A673 (cell line): ENCODE measurements at regions not wholly inside any gene's neighbourhood (a gene's known extent, or its start where the extent isn't known, plus 50 kb on each side); places are given as distances from the start of the nearest gene placed in this dataset.
"Not testable (repeated sequence)": the region's sequence is repeated elsewhere in the genome, so short reads cannot be mapped to it uniquely, and the experiment has no call there.

Experiments
- BruUV-seq: library from RNA; stranded (reverse); fragments of 400-500 nt; replicated peaks from 2 replicates; lab custom pipeline; 2021; lab: Mats Ljungman, UMichigan
- CTCF ChIA-PET: fragments of 300-600 bp; sonication (Branson Sonifier 250); formaldehyde crosslinking; loops from one replicate; lab custom pipeline; 2022; ENCODE audit warnings: antibody characterized with exemption; lab: Charles Lee
- POLR2A ChIA-PET: fragments of 300-600 bp; sonication (Branson Sonifier 250); formaldehyde crosslinking; loops from one replicate; lab custom pipeline; 2022; ENCODE audit warnings: antibody characterized with exemption; ENCODE audit not compliant: low non-redundant PET; lab: Charles Lee
- DNase-seq: peaks from one replicate; pipeline ENCODE4 v3.0.0-alpha.2; 2015; ENCODE audit warnings: low spot score
- H3K27ac ChIP-seq: fragments of 200-600 bp; sonication (generic); 2 replicates; pipeline ENCODE4 v1.5.1; 2016; ENCODE audit warnings: mixed run types, low read depth, mild to moderate bottlenecking, mixed read lengths, antibody characterized with exemption, low read length; ENCODE audit not compliant: poor library complexity, severe bottlenecking
- H3K27me3 ChIP-seq: fragments of 200-600 bp; sonication (generic); replicated peaks from 2 replicates; pipeline ENCODE4 v1.6.1; 2017; ENCODE audit warnings: mixed run types, low read depth, mild to moderate bottlenecking, mixed read lengths, antibody characterized with exemption, low read length; ENCODE audit not compliant: insufficient read depth, poor library complexity
- H3K36me3 ChIP-seq: fragments of 200-600 bp; sonication (generic); 2 replicates; pipeline ENCODE4 v1.6.1; 2016; ENCODE audit warnings: mixed run types, mild to moderate bottlenecking, mixed read lengths, antibody characterized with exemption, low read length; ENCODE audit not compliant: insufficient read depth, poor library complexity, severe bottlenecking
- H3K4me1 ChIP-seq: fragments of 200-600 bp; sonication (generic); 2 replicates; pipeline ENCODE4 v1.6.1; 2017; ENCODE audit warnings: mixed run types, mild to moderate bottlenecking, mixed read lengths, antibody characterized with exemption, low read length; ENCODE audit not compliant: insufficient read depth, poor library complexity, severe bottlenecking
- H3K4me3 ChIP-seq: fragments of 200-600 bp; sonication (generic); 2 replicates; pipeline ENCODE4 v1.5.1; 2016; ENCODE audit warnings: low read depth, mixed run types, mild to moderate bottlenecking, mixed read lengths, low read length; ENCODE audit not compliant: poor library complexity, severe bottlenecking
- H3K9me3 ChIP-seq: fragments of 200-600 bp; sonication (generic); 2 replicates; pipeline ENCODE4 v1.6.1; 2016; ENCODE audit warnings: mixed run types, low read depth, mild to moderate bottlenecking, mixed read lengths, antibody characterized with exemption, low read length; ENCODE audit not compliant: poor library complexity, severe bottlenecking
- EZH2 ChIP-seq: fragments of 200-600 bp; sonication (generic); IDR thresholded peaks from 2 replicates; pipeline ENCODE4 v1.6.1; 2017; ENCODE audit warnings: borderline replicate concordance, low read depth, mild to moderate bottlenecking, mixed read lengths, antibody characterized with exemption, low read length; ENCODE audit not compliant: poor library complexity, severe bottlenecking
- intact Hi-C: fragments of 100-400 bp; cut with micrococcal nuclease; formaldehyde crosslinking; loops from one replicate; pipeline ENCODE4 v1.10.0; 2022; ENCODE audit not compliant: unreplicated experiment
- TF ChIP-seq, protein P1 (sequence below): fragments of 300-800, 200-600 bp; sonication (generic); conservative IDR thresholded peaks from 2 replicates; pipeline ENCODE4 v1.5.1; 2017; ENCODE audit warnings: low read depth, mild to moderate bottlenecking, antibody characterized with exemption, low read length, moderate library complexity, mixed read lengths

DNA sequence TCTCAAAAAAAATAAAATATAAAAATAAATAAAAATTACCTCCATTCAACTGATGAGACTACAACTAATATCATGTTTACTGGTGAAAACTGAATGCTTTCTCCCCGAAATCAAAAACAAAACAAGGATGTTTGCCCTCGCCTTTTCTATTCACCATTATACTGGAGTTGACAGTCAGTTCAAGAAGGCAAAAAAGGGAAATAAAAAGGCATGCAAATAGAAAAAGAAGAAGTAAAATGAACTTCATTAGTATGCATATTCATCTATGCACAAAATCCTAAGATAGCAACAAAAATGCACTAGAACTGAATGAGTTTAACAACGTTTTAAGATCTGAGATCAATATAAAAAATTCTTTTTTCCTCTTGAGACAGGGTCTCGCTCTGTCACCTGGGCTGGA is 72.7 kb upstream of the FAM174B start:
- H3K4me1 ChIP-seq: no peaks in the 10 kb centered on the region
- CTCF ChIA-PET: no interaction called here
- no peaks in the 10 kb centered on the region for H3K36me3 ChIP-seq
- H3K27me3 ChIP-seq: no peaks in the 10 kb centered on the region
- intact Hi-C loops: no loop called here
- TF ChIP-seq, protein P1, sequence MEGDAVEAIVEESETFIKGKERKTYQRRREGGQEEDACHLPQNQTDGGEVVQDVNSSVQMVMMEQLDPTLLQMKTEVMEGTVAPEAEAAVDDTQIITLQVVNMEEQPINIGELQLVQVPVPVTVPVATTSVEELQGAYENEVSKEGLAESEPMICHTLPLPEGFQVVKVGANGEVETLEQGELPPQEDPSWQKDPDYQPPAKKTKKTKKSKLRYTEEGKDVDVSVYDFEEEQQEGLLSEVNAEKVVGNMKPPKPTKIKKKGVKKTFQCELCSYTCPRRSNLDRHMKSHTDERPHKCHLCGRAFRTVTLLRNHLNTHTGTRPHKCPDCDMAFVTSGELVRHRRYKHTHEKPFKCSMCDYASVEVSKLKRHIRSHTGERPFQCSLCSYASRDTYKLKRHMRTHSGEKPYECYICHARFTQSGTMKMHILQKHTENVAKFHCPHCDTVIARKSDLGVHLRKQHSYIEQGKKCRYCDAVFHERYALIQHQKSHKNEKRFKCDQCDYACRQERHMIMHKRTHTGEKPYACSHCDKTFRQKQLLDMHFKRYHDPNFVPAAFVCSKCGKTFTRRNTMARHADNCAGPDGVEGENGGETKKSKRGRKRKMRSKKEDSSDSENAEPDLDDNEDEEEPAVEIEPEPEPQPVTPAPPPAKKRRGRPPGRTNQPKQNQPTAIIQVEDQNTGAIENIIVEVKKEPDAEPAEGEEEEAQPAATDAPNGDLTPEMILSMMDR: no peak
- TF ChIP-seq EZH2: no peak
- POLR2A ChIA-PET: no interaction called here
- DNase-seq: no peak
- no peaks in the 10 kb centered on the region for H3K9me3 ChIP-seq
- no TSS peak for BruUV-seq
- no peak overlapping the region for H3K27ac ChIP-seq
- no peak overlapping the region for H3K4me3 ChIP-seq

DNA sequence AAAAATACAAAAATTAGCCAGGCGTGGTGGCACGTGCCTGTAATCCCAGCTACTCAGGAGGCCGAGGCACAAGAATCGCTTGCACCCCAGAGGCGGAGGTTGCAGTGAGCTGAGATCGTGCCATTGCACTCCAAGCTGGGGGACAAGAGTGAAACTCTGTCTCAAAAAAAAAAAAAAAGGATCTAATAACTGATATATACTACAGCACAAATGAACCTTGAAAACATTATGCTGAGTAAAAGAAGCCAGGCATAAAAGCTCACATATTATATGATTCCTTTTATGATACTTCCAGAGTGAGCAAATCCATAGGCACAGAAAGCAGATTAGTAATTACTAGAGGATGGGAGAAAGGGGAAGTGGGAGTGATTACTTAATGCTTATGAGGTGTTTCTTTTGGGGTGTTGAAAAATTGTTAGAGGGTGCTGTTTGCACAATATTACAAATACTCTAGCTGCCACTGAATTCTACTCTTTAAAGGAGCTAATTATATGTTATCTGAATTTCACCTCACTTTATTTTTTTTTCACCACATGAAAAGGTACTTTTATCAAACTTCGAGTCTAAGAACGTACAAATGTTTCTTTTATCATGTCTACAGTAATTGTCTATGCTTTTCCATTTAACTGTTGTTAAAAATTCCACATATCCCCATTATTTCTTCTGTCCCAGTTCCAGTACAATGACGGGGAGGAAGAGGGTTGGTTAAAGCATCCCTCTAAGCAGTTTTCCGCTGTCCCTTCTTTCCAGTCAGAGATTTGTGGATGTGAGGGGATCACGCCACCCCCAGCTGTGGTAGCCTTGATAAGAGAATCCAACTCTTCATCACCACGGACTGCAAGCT is 77.7 kb upstream of the FAM174B start:
- Histone ChIP-seq H3K4me3 (peak overlapping the region; percentile 40), H3K27me3 (peaks cover 6% of the 10 kb centered on the region), H3K36me3 (no peaks in the 10 kb centered on the region), H3K4me1 (no peaks in the 10 kb centered on the region), H3K27ac (no peak overlapping the region), H3K9me3 (no peaks in the 10 kb centered on the region)
- TF ChIP-seq, protein P1: no peak
- TF ChIP-seq EZH2: no peak
- no TSS peak for BruUV-seq
- intact Hi-C loops: no loop called here
- peak; percentile 41 for DNase-seq
- ChIA-PET POLR2A (no interaction called here), CTCF (no interaction called here)

DNA sequence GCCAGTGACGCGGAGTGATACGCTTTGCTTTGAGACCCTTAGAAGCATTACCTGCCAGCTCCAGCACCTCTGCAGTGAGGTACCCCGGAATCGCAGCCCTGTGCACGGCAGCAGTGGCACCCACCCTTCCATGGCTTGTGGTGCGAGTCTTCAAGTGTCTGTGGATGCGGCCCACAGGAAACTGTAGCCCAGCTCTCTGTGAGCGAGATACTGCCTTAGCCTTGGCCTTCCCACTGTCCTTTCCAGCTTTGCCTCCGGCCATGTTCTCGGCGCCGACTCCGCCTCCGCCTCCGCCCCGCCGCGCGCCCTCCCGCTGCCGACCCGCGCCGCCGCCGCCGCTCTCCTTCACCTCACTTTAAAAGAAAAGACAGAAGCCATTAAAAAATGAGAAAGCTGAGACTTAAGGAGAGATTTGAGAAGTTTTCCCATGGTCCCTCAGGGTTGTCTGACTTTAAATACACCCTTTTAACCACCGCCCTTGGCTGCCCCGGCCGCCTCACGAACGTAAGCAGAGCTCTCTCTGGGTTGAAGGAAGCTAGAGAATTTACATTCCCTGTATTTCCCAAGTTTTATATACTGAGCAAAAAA is 78.5 kb upstream of the FAM174B start:
- intact Hi-C loops: no loop called here
- Histone ChIP-seq H3K4me3 (peak overlapping the region; percentile 40), H3K36me3 (no peaks in the 10 kb centered on the region), H3K9me3 (no peaks in the 10 kb centered on the region), H3K27ac (no peak overlapping the region), H3K27me3 (peaks cover 6% of the 10 kb centered on the region), H3K4me1 (no peaks in the 10 kb centered on the region)
- TF ChIP-seq, protein P1: no peak
- TF ChIP-seq EZH2: no peak
- DNase-seq: no peak
- CTCF ChIA-PET: no interaction called here
- POLR2A ChIA-PET: interaction anchor here (0.6 kb wide), 1 partner anchor 1384 kb away, joined by 4 read pairs; no protein-coding TSS in a partner anchor
- no TSS peak for BruUV-seq

DNA sequence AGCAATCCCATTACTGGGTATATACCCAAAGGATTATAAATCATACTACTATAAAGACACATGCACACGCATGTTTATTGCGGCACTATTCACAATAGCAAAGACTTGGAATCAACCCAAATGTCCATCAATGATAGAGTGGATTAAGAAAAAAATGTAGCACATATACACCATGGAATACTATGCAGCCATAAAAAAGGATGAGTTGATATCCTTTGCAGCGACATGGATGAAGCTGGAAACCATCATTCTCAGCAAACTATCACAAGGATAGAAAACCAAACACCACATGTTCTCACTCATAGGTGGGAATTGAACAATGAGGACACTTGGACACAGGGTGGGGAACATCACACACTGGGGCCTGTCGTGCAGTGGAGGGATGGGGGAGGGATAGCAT is 83.7 kb upstream of the FAM174B start:
- peaks cover 18% of the 10 kb centered on the region for H3K27me3 ChIP-seq

More for the DNA sequence above, 83.7 kb upstream of the FAM174B start:
- H3K36me3 ChIP-seq, H3K27ac ChIP-seq, POLR2A ChIA-PET, BruUV-seq, CTCF ChIA-PET, intact Hi-C loops, DNase-seq, H3K4me3 ChIP-seq, H3K9me3 ChIP-seq: not testable (repeated sequence)
- H3K4me1 ChIP-seq: peaks cover 14% of the 10 kb centered on the region
